HG03520 (cell line): ENCODE measurements at regions not wholly inside any gene's neighbourhood (a gene's known extent, or its start where the extent isn't known, plus 50 kb on each side); places are given as distances from the start of the nearest gene placed in this dataset.

Experiments
- ATAC-seq: cut with Tn5 transposase; IDR thresholded peaks from one replicate; pipeline ENCODE4 v1.9.1; 2021; ENCODE audit warnings: mild to moderate bottlenecking, moderate library complexity; ENCODE audit not compliant: unreplicated experiment

DNA sequence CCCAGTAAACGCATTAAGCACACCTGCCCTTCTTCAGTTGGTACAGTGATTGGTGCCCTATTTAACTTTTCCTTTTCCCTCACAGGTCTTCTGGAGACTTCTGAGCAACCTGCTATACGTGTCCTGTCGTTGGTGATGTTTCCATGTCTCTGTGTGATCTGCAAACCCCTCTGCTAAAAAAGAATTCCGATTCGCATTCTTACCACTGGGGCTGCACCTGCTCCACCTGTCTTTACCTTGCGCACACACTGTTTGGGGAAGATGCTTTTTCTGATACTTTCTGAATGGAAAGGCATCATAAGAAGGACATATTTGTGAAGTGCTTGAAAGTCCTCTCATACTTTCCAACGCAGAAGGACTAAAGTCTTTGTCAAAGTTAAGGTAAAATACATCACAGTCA, 323.9 kb upstream of the SOX11 start:
- no peak for ATAC-seq

DNA sequence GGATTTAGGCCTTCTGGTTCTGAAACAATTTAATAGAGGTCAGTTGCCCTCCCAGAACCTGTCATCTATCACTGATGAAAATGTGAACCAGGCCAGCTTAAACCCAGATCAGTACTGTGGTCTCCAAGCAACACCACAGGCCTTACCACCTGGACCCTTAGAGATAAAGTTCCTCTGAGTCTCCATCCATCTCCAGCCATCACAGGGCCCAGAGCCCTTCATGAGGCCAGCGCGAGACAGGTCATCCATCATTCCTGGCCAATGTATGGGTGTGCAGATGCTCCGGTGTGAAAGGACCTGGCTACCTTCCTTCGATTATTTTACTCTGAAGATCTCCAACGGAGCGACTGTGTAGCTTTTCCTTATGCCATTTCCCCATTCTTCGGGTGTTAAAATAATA, 322.7 kb upstream of the SOX11 start:
- no peak for ATAC-seq

DNA sequence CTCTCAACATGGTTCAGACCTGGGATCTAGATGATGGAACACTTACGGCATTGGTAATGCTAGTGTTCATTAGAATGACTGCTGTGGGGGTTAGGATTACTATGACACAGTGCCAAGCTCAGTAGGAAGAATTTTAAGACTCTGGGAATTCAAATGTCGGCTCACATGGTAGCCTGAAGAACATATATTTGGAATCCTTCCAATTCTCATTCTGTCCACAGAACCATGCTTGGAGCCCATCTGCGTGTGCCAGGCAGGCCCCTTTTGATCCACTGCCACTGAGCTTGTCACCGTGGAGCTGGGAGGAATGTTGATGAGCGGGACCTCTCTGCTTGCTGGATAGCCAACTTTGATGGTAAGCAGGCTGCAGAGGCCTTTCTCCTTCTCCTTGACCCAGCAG, 322.0 kb upstream of the SOX11 start:
- no peak for ATAC-seq

DNA sequence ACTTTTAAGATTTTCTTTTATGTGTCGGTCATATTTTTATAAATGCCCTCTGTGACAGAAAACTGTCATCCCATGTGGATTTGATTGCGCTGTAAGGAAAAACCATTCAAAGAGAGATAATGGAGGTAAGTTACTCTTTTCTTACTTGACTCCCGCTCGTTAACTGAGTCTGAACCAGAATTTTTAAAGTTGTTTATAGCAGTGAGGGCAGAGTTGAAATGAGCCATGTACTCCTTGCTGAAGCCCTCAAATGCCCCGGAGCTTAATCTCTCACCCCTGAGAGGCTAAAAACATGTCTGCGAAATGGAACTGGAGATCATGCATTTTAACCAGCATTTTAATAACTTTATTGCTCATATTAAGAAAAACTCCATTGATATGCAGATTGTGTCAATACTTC, 320.0 kb upstream of the SOX11 start:
- ATAC-seq: no peak

DNA sequence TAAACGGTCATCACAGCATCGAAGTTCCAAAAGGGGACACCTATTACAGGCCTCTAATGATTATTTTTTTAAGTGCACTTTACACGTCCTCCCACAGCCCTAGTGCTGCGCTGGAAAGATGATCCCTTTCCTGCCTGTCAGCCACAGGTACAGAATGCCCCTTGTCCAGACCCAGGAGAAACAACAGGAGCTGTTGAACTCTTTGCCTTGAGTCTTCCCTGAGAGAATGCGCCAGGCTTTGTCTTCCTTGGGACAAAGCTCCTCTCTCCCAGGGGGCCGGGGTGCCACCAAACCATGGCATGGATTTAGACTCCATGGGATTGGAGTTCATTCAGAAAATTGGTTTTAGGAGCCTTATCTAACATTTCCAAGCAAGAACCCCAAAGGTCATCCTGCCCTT, 319.0 kb upstream of the SOX11 start:
- ATAC-seq: no peak

DNA sequence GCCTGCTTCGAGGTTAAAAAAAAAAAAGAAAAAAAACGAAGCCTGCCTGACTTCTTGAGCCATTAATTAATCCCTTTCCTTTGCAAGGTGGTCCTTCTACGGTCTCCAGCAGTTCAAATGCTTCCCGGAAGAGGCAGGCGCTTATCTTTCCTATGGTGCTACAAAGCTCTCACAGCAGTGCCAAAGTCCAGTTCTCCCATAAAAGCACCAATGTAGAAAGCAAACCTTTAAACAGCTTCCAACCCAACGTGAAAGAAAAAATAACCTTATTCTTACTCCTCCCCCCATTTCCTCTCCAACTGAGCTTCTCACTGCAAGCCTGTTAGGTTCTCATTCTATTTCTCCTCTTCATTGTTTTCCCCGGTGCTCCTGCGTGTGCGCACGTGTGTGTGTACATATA, 317.4 kb upstream of the SOX11 start:
- no peak for ATAC-seq

DNA sequence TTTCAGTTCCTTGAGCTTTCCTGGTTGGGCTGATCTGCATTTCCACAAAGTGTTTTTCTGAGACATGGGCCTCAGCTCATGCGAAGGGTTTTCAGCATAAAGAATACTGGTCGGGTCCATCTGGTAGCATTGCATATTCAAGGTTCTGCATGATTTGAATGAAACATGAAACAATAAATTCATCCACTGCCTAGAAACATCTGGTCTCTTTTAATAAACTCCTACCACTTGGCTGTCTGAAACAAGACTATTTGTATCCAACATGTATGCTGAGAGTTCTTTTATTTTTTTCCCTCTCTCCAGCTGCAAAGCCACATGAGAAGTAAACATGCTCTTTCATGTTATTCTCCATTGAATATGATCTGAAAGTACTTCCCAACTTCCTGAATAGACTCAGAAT, 314.9 kb upstream of the SOX11 start:
- ATAC-seq: no peak

DNA sequence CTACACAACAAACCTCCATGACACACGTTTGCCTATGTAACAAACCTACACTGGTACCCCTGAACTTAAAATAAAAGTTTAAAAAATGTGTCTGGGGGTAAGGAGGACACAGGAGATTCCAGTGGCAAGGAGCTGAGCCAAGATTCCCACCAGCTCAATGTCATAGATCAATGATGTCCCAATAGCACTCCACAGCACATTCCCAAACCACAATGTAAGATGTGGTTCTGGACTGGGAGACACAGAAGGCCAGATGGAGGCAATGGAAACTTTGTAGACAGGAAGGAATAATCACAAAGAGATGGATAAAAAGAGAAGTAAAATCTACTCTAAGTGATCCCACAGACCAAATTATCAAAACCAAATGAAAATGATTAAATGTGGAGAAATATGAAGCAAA, 312.4 kb upstream of the SOX11 start:
- no peak for ATAC-seq

DNA sequence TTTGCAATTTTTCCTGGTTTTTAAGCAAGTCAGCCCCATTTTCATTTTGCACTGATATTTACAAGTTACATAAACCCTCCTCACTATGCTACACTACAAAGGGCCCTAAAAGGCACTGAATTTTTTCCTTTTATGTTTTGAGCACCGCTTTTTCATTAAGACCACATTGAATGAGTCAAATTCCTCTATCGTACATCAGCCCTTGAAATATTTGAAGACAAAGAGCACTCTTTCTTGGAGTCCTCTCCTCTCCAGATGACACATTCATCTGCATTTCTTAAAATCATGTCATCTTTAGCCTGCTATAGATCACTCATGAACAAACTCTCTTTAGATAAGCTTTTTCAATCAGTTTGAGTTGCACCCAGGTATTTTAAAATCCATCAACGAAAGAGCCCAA, 306.6 kb upstream of the SOX11 start:
- no peak for ATAC-seq

DNA sequence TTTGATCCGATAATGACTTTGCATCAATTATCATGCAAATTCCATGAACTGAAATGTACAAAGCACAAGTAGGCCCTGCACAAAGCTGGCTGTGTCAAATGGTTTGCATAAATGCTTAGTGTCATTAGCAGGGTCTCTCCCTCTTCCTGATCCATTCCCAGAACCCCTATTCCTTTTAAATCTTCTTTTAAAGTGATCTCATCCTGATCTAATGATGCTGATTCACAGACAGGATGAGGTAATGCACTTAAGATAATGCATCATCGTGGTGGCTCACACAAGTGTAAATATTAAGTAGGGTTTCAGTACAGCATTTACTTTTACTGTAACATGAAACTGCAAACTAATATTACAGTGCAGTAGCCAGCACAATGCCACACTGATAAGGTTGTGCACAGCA, 304.8 kb upstream of the SOX11 start:
- ATAC-seq: no peak

DNA sequence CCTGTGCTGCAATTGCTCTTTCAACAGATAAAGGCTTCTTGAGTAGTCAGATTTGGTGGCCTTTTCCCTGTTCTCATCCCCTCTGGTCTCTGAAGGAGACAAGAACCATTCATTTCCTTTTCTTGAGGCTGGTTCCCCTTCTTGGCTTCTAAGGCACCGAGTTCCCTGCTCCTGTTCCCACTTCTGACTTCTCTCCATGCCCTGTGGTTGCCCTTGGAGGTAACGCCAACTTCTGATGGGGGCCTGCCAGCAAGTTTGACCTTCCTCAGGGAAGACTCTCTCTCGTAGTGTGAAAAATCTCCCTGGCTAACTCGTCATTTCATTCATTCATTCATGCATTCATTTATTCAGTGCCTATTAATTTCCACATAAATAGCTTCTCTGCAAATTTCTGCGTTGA, 302.4 kb upstream of the SOX11 start:
- ATAC-seq: no peak

DNA sequence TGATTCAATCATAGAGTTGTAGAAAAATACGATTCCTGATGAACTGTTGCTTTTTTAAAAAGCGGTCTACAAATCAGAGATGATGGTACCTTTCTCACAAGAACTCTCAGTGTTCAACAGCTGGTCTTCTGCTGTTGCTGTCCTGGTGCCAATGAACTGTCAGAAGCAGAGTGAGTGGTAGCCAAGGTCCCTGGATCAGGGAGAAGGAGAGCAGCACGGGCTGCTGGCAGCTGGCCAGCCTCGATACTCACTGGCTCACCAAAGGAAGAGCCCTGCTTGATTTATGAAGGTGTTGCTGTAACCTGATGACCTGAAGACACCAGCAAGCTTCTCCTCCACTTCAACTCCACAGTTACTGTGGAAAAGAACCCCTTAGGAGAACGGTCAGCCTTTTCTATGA, 300.8 kb upstream of the SOX11 start:
- ATAC-seq: no peak

DNA sequence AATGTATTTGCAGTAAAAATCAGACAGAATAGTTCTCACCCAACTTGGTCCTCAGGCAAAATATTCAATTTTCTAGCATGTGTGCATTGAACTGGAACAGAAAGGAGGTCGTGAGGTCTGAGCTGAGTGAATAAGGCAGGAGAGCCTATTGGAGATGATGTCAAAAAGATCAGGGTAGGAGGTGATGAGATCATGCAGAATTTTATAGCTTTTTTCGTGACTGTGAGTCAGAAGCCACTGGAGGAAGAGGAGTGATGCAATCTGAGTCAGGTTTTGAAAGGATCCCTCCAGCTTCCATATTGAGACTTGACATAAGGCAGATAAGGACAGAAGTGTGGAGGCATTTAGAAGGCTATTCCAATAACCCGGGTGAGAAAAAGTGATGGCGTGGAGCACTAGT, 299.5 kb upstream of the SOX11 start:
- ATAC-seq: no peak

DNA sequence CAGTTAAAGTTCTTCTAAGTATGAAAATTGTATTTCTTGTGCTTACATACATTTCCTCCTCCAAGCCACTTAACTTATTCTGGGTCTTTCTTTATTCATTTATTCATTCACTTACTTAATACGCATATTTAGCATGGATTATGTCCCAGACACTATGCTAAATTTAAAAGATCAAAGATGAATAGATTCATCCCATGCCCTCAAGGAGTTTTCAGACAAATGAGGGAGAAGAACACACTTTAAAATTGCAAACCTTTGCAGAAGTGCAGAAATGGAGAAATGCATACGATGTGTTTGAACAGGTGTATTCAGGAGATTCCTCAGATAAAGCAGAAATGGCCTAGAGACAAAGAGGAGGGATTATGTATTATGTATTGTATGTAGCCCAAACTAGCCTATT, 298.7 kb upstream of the SOX11 start:
- no peak for ATAC-seq

DNA sequence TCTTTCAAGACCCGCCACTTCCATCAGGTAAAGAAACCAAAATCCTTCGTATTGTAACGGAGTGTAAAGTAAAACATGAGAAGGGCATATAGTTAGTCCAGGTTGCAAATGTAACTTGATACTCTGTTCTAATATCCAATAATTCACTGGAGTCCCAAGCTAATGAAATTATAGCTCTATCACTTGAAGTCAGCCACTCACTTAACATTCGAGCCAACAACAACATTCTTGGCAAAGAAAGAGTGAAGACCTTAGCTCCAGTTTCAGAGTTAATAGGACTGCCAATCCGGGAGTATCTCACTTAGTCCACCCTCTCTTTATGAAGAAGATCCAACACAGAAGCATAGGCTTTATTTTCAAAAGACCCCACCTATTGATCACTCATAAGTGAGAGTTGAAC, 298.0 kb upstream of the SOX11 start:
- ATAC-seq: no peak

DNA sequence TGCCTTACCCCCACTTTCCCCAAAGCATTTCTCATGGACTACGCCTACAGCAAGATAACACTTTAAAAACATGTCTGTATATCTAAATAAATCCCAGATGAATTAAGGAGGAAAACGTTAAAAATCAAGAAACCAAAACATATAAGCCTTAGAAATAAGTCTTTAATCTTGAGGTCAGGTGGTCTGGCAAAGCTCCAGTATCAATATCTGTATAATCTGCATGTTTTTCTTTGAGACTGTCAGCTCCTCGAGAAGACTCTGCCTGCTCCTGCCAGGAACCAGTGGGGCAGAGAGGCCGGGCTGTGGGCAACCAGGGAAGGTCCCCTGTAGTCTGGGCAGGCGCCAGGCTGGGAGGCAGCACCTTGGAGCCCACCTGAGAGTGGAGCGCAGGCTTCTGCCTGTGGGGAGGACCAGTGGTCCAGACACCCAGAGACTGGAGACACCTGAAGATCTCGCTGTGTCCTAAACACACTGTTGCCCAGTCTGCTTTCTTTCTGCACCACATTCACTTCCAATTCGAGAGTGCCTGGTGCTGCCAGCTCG, 291.0 kb upstream of the SOX11 start:
- no peak for ATAC-seq

DNA sequence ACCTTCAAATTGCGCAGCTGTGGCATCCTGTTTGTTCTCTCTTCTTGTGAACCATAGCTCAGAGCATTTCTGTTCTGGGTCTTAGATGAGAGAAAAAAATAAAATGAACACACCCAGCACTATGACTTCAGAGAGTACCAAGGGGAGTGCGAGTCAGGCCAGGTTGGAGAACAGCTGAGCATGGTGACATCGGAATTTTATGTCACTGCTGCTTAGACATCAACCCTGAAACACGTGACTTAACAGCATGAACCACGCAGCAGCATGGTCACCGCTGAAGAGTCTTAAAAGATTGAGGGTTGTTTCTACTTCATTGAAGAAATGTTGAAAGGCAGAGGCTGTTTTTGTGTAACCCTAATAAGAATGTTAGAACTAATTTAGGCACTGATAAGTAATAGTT, 288.8 kb upstream of the SOX11 start:
- ATAC-seq: no peak

DNA sequence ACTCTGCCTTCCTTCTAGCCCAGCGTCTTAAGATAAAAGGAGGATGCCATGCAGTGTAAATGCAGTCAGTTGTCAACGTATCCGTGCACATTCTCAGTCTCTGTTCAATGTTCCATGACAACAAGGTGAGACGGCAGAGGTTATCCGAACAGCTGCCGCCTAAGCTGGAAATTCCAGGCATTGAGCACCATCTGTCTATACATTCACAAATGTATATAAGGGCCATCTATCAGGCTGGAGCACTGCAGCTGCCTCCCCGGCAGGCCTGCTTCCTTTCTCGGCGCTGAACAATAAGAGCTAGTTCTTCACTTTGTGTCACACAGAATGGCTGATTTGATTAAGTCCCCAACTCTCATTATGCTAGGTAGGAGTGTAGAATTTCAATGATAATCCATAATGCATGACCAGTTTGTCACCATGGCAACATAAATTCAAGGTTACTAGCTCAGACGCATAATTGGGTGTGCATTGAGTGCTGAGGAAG, 282.2 kb upstream of the SOX11 start:
- ATAC-seq: no peak

DNA sequence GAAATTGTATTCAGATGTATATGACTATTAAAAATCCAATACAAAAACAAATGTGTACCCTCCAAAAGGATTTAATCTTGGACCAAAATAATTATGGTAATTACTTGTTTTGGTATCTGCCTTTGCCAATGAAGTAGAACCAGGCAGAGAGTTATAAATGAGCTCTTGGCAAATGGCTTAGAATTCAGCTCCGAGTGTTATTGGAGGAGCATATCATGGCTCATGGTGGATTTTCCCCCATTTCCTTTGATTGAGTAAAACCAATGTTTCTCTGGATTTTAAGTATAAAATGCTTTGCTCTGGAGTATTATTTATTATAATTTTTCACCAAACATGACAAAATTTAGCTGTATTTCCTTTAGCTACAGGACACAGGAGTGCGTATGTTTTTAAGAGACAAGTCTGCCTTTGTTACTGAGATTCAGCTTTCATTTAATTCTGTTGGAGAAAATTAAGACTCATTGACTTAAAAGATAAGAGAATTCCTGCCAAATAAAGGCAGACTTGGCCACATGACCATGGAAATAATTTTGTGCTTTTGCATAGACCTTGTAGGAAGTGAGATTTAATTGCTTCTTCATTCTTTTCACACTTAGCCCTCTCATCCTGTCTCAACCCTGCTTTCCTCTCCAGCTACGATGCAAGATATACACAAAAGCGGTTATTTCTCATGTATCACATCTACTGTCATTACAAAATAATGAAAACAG, 281.0 kb upstream of the SOX11 start:
- no peak for ATAC-seq

DNA sequence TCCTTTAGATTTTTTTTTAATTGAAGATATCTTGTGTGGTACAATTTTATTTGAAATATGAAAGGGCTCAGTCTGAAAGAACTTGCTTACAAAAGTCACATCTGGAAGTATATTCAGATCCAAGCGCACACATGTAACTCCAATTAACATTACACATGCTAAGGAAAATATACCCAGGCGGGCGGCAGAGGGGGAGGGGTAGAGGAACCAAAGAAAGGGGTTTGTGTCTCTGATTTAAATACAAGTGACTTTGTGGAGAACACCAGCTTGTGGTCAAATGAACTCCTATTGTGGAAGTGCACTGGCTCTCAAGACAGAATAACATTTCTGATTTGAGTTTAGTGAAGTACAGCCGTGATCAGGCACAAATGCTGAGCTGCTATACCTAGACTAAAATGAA, 280.2 kb upstream of the SOX11 start:
- no peak for ATAC-seq

DNA sequence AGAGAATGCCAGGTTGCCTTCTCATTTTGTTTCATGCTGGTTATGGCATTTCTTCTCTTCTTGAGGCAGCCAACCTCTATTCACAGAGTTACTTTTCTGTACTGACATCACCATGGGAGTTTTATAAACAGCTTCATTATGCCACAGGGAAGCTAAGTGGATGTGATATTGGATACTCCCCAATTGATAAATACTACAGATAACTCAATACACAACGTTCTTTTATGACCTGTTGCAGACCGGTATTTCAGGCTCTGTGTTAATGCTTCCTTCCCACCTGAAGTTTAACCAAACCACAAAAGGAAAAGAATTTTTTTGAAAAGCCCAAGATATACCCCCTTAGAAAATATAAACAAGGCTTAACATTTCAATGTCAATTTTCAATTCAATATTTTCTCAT, 258.3 kb upstream of the SOX11 start:
- ATAC-seq: no peak

DNA sequence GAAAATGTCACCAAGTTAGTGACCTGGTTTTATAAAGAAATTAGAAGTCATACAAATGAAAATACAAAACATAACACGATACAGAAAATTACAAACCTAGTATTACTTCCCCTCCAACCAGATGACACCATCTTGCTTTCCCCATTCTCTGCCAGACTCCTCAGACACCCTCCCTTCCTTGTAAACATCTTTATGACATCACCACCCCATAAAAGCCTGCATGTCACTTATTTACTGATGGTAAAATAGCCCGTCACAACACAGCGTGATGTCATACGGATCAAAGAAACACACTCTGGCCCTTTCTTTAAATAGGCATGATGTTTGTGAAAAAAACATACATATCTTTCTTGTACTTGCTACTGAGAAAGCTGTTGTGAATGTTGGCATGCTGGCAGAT, 254.8 kb upstream of the SOX11 start:
- no peak for ATAC-seq

DNA sequence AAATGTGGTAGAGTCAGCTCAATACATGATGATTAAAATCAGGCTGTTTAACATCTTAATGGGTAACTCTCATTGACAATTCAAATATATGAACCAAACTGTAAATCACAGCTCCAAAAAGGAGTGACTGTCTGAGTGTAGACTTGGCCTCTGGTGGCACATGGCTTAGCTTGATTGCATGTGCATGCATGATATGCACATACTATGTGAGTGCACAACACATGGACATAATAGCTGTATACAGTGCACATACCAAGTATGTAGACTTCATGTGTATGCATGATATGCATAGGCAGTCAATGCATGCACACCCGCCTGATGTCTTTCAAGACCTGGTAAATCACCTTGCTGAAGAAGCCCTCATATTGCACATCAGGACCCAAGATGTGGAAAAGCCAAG, 252.0 kb upstream of the SOX11 start:
- ATAC-seq: no peak
